ENCODE measurements at regions not wholly inside any gene's neighbourhood (a gene's known extent, or its start where the extent isn't known, plus 50 kb on each side); places are given as distances from the start of the nearest gene placed in this dataset.

DNA sequence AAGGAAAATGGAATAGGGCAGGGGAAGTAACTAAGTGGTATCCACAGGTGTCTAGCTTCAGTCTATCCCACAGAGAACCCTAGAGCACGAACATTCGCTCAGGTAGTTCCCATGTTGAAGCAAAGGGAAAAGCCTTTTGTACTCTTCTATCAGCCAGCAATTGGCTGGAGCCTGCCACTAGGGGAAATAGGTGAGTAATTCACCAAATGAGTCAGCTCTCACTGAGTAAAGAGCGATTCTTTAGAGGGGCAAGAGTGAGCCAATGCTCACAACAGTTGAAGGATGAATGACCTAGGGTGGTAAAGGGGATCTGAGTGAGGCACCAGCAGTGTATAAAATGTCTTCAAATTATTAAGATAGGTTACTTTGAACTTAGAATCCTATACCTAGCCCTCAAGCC, 94.1 kb upstream of the ZNF800 start:
- Histone ChIP-seq H3F3A (ENCODE audit: control insufficient read depth, insufficient read depth) (no peaks in the 10 kb centered on the region), H3K9me3 (ENCODE audit: control insufficient read depth, insufficient read depth, low read length) (no peaks in the 10 kb centered on the region), H3K4me3 (ENCODE audit: low read length) (no peak overlapping the region), H3K79me2 (ENCODE audit: control insufficient read depth, low read length) (no peaks in the 10 kb centered on the region), H3K4me2 (ENCODE audit: low read length) (no peak overlapping the region), H3K4me1 (ENCODE audit: control insufficient read depth, low read length) (no peaks in the 10 kb centered on the region), H3K27me3 (ENCODE audit: control insufficient read depth, low read length) (peaks cover 9% of the 10 kb centered on the region), H3K9me2 (replicated peaks; ENCODE audit: control insufficient read depth, low read length) (no peaks in the 10 kb centered on the region), H3K36me3 (ENCODE audit: control insufficient read depth, low read length) (no peaks in the 10 kb centered on the region), H3K27ac (ENCODE audit: low read depth, low read length) (no peak overlapping the region), H4K20me1 (ENCODE audit: control insufficient read depth, insufficient read depth, low read depth, low read length) (no peaks in the 10 kb centered on the region)
- TF ChIP-seq EZH2phosphoT487 (IDR thresholded peaks at IDR 0.05; ENCODE audit: borderline replicate concordance, low read length): no peak
- TF ChIP-seq, protein P1, sequence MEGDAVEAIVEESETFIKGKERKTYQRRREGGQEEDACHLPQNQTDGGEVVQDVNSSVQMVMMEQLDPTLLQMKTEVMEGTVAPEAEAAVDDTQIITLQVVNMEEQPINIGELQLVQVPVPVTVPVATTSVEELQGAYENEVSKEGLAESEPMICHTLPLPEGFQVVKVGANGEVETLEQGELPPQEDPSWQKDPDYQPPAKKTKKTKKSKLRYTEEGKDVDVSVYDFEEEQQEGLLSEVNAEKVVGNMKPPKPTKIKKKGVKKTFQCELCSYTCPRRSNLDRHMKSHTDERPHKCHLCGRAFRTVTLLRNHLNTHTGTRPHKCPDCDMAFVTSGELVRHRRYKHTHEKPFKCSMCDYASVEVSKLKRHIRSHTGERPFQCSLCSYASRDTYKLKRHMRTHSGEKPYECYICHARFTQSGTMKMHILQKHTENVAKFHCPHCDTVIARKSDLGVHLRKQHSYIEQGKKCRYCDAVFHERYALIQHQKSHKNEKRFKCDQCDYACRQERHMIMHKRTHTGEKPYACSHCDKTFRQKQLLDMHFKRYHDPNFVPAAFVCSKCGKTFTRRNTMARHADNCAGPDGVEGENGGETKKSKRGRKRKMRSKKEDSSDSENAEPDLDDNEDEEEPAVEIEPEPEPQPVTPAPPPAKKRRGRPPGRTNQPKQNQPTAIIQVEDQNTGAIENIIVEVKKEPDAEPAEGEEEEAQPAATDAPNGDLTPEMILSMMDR (IDR thresholded peaks at IDR 0.05; ENCODE audit: low read depth, low read length, poor library complexity, severe bottlenecking): no peak

GRCh38 chr7:127485482-127485881, 93.0 kb upstream of the ZNF800 start:
- H3K9me3 ChIP-seq (ENCODE audit: control insufficient read depth, insufficient read depth, low read length): no peaks in the 10 kb centered on the region
- H3K4me3 ChIP-seq (ENCODE audit: low read length): no peak overlapping the region
- H4K20me1 ChIP-seq (ENCODE audit: control insufficient read depth, insufficient read depth, low read depth, low read length): no peaks in the 10 kb centered on the region
- no peaks in the 10 kb centered on the region for H3K79me2 ChIP-seq (ENCODE audit: control insufficient read depth, low read length)
- H3K27me3 ChIP-seq (ENCODE audit: control insufficient read depth, low read length): peaks cover 9% of the 10 kb centered on the region
- TF ChIP-seq, protein P1 (IDR thresholded peaks at IDR 0.05; ENCODE audit: low read depth, low read length, poor library complexity, severe bottlenecking): no peak
- TF ChIP-seq EZH2phosphoT487 (IDR thresholded peaks at IDR 0.05; ENCODE audit: borderline replicate concordance, low read length): no peak
- H3K36me3 ChIP-seq (ENCODE audit: control insufficient read depth, low read length): no peaks in the 10 kb centered on the region
- no peak overlapping the region for H3K4me2 ChIP-seq (ENCODE audit: low read length)
- H3K27ac ChIP-seq (ENCODE audit: low read depth, low read length): no peak overlapping the region
- no peaks in the 10 kb centered on the region for H3K9me2 ChIP-seq (replicated peaks; ENCODE audit: control insufficient read depth, low read length)
- H3F3A ChIP-seq (ENCODE audit: control insufficient read depth, insufficient read depth): no peaks in the 10 kb centered on the region
- H3K4me1 ChIP-seq (ENCODE audit: control insufficient read depth, low read length): no peaks in the 10 kb centered on the region

DNA sequence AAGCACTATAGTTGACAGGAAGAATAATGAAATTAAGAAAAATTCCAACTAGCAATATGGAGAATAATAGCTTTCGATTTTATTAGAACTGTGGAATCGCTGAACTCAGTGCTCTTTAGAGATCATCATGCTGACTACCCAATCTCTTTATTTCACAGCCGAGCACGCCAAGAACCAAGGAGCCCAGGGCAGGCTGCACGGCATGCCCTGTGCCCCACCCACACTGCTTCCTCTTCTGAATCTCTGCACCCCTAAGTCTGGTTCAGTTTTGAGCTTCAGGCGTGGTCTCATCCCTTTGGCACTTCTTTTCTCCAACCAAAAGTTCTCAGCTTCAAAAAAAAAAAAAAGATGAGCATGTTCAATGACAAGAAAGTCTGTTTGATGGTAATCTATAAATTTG, 92.4 kb upstream of the ZNF800 start:
- H3K27ac ChIP-seq (ENCODE audit: low read depth, low read length): no peak overlapping the region

More for the DNA sequence above, 92.4 kb upstream of the ZNF800 start:
- Histone ChIP-seq H3K4me2 (ENCODE audit: low read length) (no peak overlapping the region), H3K27me3 (ENCODE audit: control insufficient read depth, low read length) (peaks cover 9% of the 10 kb centered on the region), H3K4me3 (ENCODE audit: low read length) (no peak overlapping the region), H3K9me3 (ENCODE audit: control insufficient read depth, insufficient read depth, low read length) (no peaks in the 10 kb centered on the region), H3F3A (ENCODE audit: control insufficient read depth, insufficient read depth) (no peaks in the 10 kb centered on the region), H3K9me2 (replicated peaks; ENCODE audit: control insufficient read depth, low read length) (no peaks in the 10 kb centered on the region), H4K20me1 (ENCODE audit: control insufficient read depth, insufficient read depth, low read depth, low read length) (no peaks in the 10 kb centered on the region), H3K36me3 (ENCODE audit: control insufficient read depth, low read length) (no peaks in the 10 kb centered on the region), H3K79me2 (ENCODE audit: control insufficient read depth, low read length) (no peaks in the 10 kb centered on the region), H3K4me1 (ENCODE audit: control insufficient read depth, low read length) (no peaks in the 10 kb centered on the region)
- no peak for TF ChIP-seq EZH2phosphoT487 (IDR thresholded peaks at IDR 0.05; ENCODE audit: borderline replicate concordance, low read length)
- TF ChIP-seq, protein P1 (IDR thresholded peaks at IDR 0.05; ENCODE audit: low read depth, low read length, poor library complexity, severe bottlenecking): no peak
